ENCODE measurements at regions not wholly inside any gene's neighbourhood (a gene's known extent, or its start where the extent isn't known, plus 50 kb on each side); places are given as distances from the start of the nearest gene placed in this dataset.

- no peak for TF ChIP-seq EP300 (IDR thresholded peaks at IDR 0.05; ENCODE audit: borderline replicate concordance in 1 of 2, low read depth in 2 of 2, low read length in 2 of 2)
- TF ChIP-seq POLR2A (IDR thresholded peaks at IDR 0.05; ENCODE audit: control extremely low read depth in 1 of 2, low read depth in 2 of 2, low read length in 2 of 2): no peak
- TF ChIP-seq PHF8 (conservative IDR thresholded peaks at IDR 0.05; ENCODE audit: low read depth, low read length): no peak
- no peak for TF ChIP-seq CTCF (IDR thresholded peaks at IDR 0.05; ENCODE audit: control extremely low read depth in 1 of 3, insufficient read depth in 1 of 3, low read depth in 1 of 3, low read length in 3 of 3)
- no peak for TF ChIP-seq USF2 (IDR thresholded peaks at IDR 0.05; ENCODE audit: low read length)
- no peak for TF ChIP-seq CBX8 (IDR thresholded peaks at IDR 0.05; ENCODE audit: borderline replicate concordance, low read depth, low read length)
- no peak for TF ChIP-seq HDAC2 (IDR thresholded peaks at IDR 0.05; ENCODE audit: borderline replicate concordance in 1 of 2, low read depth in 2 of 2, low read length in 2 of 2)
- no peak for TF ChIP-seq YY1 (IDR thresholded peaks at IDR 0.05; ENCODE audit: low read depth, low read length)
- TF ChIP-seq SUZ12 (IDR thresholded peaks at IDR 0.05; ENCODE audit: low read length): no peak
- TF ChIP-seq BRCA1 (IDR thresholded peaks at IDR 0.05; ENCODE audit: low read depth, low read length): no peak
These were observed 386.5 kb downstream of the SHQ1 start for GRCh38 chr3:72461787-72462186.

All from H1 (cell line).